ENCODE measurements at regions not wholly inside any gene's neighbourhood (a gene's known extent, or its start where the extent isn't known, plus 50 kb on each side); places are given as distances from the start of the nearest gene placed in this dataset.

DNA sequence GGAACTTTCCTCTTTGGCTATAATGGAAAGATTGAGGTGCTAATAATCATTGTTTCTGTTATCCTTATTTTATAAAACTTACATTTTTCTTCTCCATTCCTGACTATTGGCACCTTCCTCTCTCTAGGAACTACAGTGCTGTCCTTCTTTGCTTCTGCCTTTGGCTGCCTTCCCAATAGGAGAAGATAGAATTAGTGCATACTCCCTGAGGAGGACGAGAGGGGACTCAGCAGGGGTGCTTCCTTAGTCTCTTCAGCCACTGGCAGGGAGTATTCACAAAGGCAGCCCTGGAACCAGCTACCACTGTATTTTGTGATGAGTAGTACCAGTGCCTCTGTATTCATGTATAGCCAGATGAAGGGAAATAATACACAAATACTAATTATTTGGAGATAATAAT lies 208.5 kb downstream of the FOXG1 start:
- Histone ChIP-seq H3K56ac (replicated peaks; ENCODE audit: insufficient read length, low read depth, low read length) (no peak overlapping the region), H3K27ac (ENCODE audit: low read depth, low read length) (no peak overlapping the region), H3K9me3 (ENCODE audit: insufficient read depth in 2 of 2, low read depth in 1 of 2, low read length in 1 of 2) (no peaks in the 10 kb centered on the region; a peak in 1 of 4 replicates), H3K4me2 (ENCODE audit: insufficient read depth in 1 of 2, low read depth in 2 of 2, low read length in 2 of 2) (no peak overlapping the region), H4K91ac (replicated peaks; ENCODE audit: insufficient read length, low read length) (no peak overlapping the region), H2BK15ac (ENCODE audit: low read length) (no peak overlapping the region), H2AFZ (ENCODE audit: low read length) (no peak overlapping the region), H2BK120ac (replicated peaks; ENCODE audit: low read depth, low read length) (no peak overlapping the region), H4K20me1 (replicated peaks in 1 of 2; ENCODE audit: control insufficient read depth in 1 of 2, insufficient read depth in 2 of 2, low read length in 2 of 2) (no peaks in the 10 kb centered on the region), H2BK20ac (ENCODE audit: low read length) (no peak overlapping the region), H3K4ac (replicated peaks; ENCODE audit: insufficient read length, low read depth, low read length) (no peak overlapping the region), H3K4me3 (ENCODE audit: extremely low read depth in 1 of 4, insufficient read depth in 2 of 4, low read depth in 3 of 4, low read length in 4 of 4) (no peak overlapping the region), H3K14ac (ENCODE audit: insufficient read length) (no peak overlapping the region), H3K23ac (ENCODE audit: insufficient read length) (no peak overlapping the region), H3K79me2 (ENCODE audit: control insufficient read depth in 1 of 2, insufficient read depth in 2 of 2, low read length in 2 of 2) (no peaks in the 10 kb centered on the region), H2BK12ac (ENCODE audit: low read depth, low read length) (no peak overlapping the region), H3K36me3 (ENCODE audit: control insufficient read depth in 2 of 4, insufficient read depth in 4 of 4, low read length in 3 of 4) (no peaks in the 10 kb centered on the region), H4K5ac (ENCODE audit: insufficient read length, low read depth, low read length) (no peak overlapping the region), H3K9ac (replicated peaks in 1 of 4; ENCODE audit: extremely low read depth in 1 of 4, low read depth in 3 of 4, low read length in 3 of 4) (no peak overlapping the region), H3K79me1 (ENCODE audit: low read depth, low read length) (no peaks in the 10 kb centered on the region), H4K8ac (ENCODE audit: extremely low read depth, insufficient read depth, low read length) (no peak overlapping the region), H3K4me1 (replicated peaks in 1 of 4; ENCODE audit: control insufficient read depth in 3 of 4, insufficient read depth in 4 of 4, low read length in 3 of 4) (no peaks in the 10 kb centered on the region), H3K27me3 (replicated peaks in 1 of 4; ENCODE audit: control insufficient read depth in 3 of 4, extremely low read depth in 1 of 4, insufficient read depth in 3 of 4, low read length in 3 of 4) (no peaks in the 10 kb centered on the region), H2BK5ac (ENCODE audit: low read depth, low read length) (no peak overlapping the region), H3K18ac (ENCODE audit: extremely low read depth, low read length) (no peak overlapping the region), H3K23me2 (ENCODE audit: low read depth, low read length) (no peaks in the 10 kb centered on the region), H2AK5ac (ENCODE audit: low read depth, low read length) (no peak overlapping the region)
- DNase-seq (ENCODE audit: low read depth in 1 of 2, low spot score in 2 of 2): peak in 1 of 2 experiments; percentile 48
- CTCF ChIA-PET (ENCODE audit: partially characterized antibody): interaction anchor here (0.9 kb wide), 1 partner anchor 10 kb away, joined by 3 read pairs; no protein-coding TSS in a partner anchor
- no peak for FAIRE-seq
- POLR2A ChIA-PET (ENCODE audit: partially characterized antibody): no interaction called here
- 9% methylated on average over 1 of the region's 1 CpG; no CpG with 5 or more reads in 1 of the 2 experiments for WGBS, 2 experiments (ENCODE audit: extremely low coverage in 1 of 2, insufficient coverage in 1 of 2, insufficient read length in 1 of 2, insufficient replicate concordance in 2 of 2, low coverage in 1 of 2, low lambda C conversion rate in 2 of 2, missing lambda C conversion rate in 1 of 2)
- no peak for TF ChIP-seq POLR2A (IDR thresholded peaks at IDR 0.05; ENCODE audit: control extremely low read depth in 1 of 2, low read depth in 2 of 2, low read length in 2 of 2)
- TF ChIP-seq, protein P1, sequence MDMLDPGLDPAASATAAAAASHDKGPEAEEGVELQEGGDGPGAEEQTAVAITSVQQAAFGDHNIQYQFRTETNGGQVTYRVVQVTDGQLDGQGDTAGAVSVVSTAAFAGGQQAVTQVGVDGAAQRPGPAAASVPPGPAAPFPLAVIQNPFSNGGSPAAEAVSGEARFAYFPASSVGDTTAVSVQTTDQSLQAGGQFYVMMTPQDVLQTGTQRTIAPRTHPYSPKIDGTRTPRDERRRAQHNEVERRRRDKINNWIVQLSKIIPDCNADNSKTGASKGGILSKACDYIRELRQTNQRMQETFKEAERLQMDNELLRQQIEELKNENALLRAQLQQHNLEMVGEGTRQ (IDR thresholded peaks at IDR 0.05; ENCODE audit: low read length): no peak
- TF ChIP-seq NANOG (IDR thresholded peaks at IDR 0.05; ENCODE audit: insufficient read depth, low read depth, low read length, poor library complexity, severe bottlenecking): no peak
- no peak for TF ChIP-seq BRCA1 (IDR thresholded peaks at IDR 0.05; ENCODE audit: low read depth, low read length)
- no peak for TF ChIP-seq HDAC6 (IDR thresholded peaks at IDR 0.05; ENCODE audit: low read depth, low read length)
- no peak for TF ChIP-seq JUND (IDR thresholded peaks at IDR 0.05; ENCODE audit: low read length)
- no peak for TF ChIP-seq SUZ12 (IDR thresholded peaks at IDR 0.05; ENCODE audit: low read length)
- no peak for TF ChIP-seq JUN (IDR thresholded peaks at IDR 0.05; ENCODE audit: low read depth, low read length)
- no peak for TF ChIP-seq CREB1 (IDR thresholded peaks at IDR 0.05)
- TF ChIP-seq KDM5A (IDR thresholded peaks at IDR 0.05; ENCODE audit: low read length): no peak
- no peak for TF ChIP-seq EGR1 (IDR thresholded peaks at IDR 0.05; ENCODE audit: borderline replicate concordance, low read depth, low read length)
- no peak for TF ChIP-seq SRF (IDR thresholded peaks at IDR 0.05; ENCODE audit: low read depth, low read length)
- TF ChIP-seq EZH2 (IDR thresholded peaks at IDR 0.05; ENCODE audit: low read depth, low read length, severe bottlenecking): no peak
- TF ChIP-seq, protein P2, sequence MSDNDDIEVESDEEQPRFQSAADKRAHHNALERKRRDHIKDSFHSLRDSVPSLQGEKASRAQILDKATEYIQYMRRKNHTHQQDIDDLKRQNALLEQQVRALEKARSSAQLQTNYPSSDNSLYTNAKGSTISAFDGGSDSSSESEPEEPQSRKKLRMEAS (IDR thresholded peaks at IDR 0.05): no peak
- TF ChIP-seq TCF12 (IDR thresholded peaks at IDR 0.05; ENCODE audit: low read depth, low read length): no peak
